ENCODE measurements at regions not wholly inside any gene's neighbourhood (a gene's known extent, or its start where the extent isn't known, plus 50 kb on each side); places are given as distances from the start of the nearest gene placed in this dataset.

GRCh38 chrY:7860781-7861614 is 949.4 kb upstream of the AMELY start:
- TF ChIP-seq, protein P1, sequence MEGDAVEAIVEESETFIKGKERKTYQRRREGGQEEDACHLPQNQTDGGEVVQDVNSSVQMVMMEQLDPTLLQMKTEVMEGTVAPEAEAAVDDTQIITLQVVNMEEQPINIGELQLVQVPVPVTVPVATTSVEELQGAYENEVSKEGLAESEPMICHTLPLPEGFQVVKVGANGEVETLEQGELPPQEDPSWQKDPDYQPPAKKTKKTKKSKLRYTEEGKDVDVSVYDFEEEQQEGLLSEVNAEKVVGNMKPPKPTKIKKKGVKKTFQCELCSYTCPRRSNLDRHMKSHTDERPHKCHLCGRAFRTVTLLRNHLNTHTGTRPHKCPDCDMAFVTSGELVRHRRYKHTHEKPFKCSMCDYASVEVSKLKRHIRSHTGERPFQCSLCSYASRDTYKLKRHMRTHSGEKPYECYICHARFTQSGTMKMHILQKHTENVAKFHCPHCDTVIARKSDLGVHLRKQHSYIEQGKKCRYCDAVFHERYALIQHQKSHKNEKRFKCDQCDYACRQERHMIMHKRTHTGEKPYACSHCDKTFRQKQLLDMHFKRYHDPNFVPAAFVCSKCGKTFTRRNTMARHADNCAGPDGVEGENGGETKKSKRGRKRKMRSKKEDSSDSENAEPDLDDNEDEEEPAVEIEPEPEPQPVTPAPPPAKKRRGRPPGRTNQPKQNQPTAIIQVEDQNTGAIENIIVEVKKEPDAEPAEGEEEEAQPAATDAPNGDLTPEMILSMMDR (IDR thresholded peaks at IDR 0.05): no peak
- TF ChIP-seq POLR2A (IDR thresholded peaks at IDR 0.05): no peak
